Panc1 (cell line): ENCODE measurements at regions not wholly inside any gene's neighbourhood (a gene's known extent, or its start where the extent isn't known, plus 50 kb on each side); places are given as distances from the start of the nearest gene placed in this dataset.

Source experiments
- ATAC-seq: fragments of 200-7000 bp; cut with Tn5 transposase; 2 replicates; pipeline ENCODE4 v1.9.1; 2020; ENCODE audit warnings: mild to moderate bottlenecking, moderate library complexity
- BruUV-seq: library from RNA; stranded (reverse); fragments of 400-500 nt; replicated peaks from 2 replicates; lab custom pipeline; 2021; lab: Mats Ljungman, UMichigan
- CTCF ChIA-PET: fragments of 300-600 bp; sonication (Branson Sonifier 250); formaldehyde crosslinking; loops from one replicate; lab custom pipeline; 2022; ENCODE audit warnings: antibody characterized with exemption; lab: Charles Lee
- POLR2A ChIA-PET: fragments of 300-600 bp; sonication (Branson Sonifier 250); formaldehyde crosslinking; loops from one replicate; lab custom pipeline; 2022; ENCODE audit warnings: antibody characterized with exemption; lab: Charles Lee
- DNase-seq: peaks from one replicate; pipeline ENCODE4 v3.0.0-alpha.2; 2010; ENCODE audit warnings: low read depth, low spot score
- H3K27ac ChIP-seq: 2 replicates; pipeline ENCODE4 v1.5.1; 2011; ENCODE audit warnings: mild to moderate bottlenecking, low read length, inconsistent platforms
- H3K27me3 ChIP-seq: fragments of 200-500 bp; sonication (Bioruptor generic); 2 replicates; pipeline ENCODE4 v1.6.0; 2014; ENCODE audit warnings: low read length, inconsistent platforms; ENCODE audit not compliant: control insufficient read depth, insufficient read depth
- H3K36me3 ChIP-seq: fragments of 200-500 bp; sonication (Bioruptor generic); 2 replicates; pipeline ENCODE4 v1.5.1; 2014; ENCODE audit warnings: inconsistent platforms, mild to moderate bottlenecking, low read length, moderate library complexity; ENCODE audit not compliant: control insufficient read depth, insufficient read depth
- H3K4me1 ChIP-seq: 2 replicates; pipeline ENCODE4 v1.5.1; 2011; ENCODE audit warnings: inconsistent platforms, mild to moderate bottlenecking, low read length, moderate library complexity; ENCODE audit not compliant: control insufficient read depth, insufficient read depth
- H3K4me3 ChIP-seq, 2 experiments: 2 replicates each; pipeline ENCODE4 v1.5.1; 2011 to 2012; ENCODE audit warnings: low read depth in 2 of 2, low read length in 2 of 2, mild to moderate bottlenecking in 2 of 2, inconsistent platforms in 1 of 2, moderate library complexity in 1 of 2
- H3K9me3 ChIP-seq: fragments of 200-500 bp; sonication (Bioruptor generic); 2 replicates; pipeline ENCODE4 v1.5.1; 2014; ENCODE audit warnings: low read depth, mild to moderate bottlenecking, inconsistent platforms, low read length, moderate library complexity; ENCODE audit not compliant: control insufficient read depth, insufficient read depth
- POLR2AphosphoS5 ChIP-seq: IDR thresholded peaks from 2 replicates; pipeline ENCODE4 v1.6.1; 2012; ENCODE audit warnings: mild to moderate bottlenecking, low read depth, low read length, moderate library complexity
- SIN3A ChIP-seq: IDR thresholded peaks from 2 replicates; pipeline ENCODE4 v1.6.1; 2012; ENCODE audit warnings: low read depth, mild to moderate bottlenecking, low read length, moderate library complexity, borderline replicate concordance; ENCODE audit not compliant: insufficient read depth
- TCF7L2 ChIP-seq: IDR thresholded peaks from 2 replicates; pipeline ENCODE4 v1.6.1; 2011; ENCODE audit warnings: mild to moderate bottlenecking, low read depth, low read length, inconsistent platforms
- in situ Hi-C: cut with HindIII; loops from 2 replicates; pipeline ENCODE4 v1.10.0; 2016; ENCODE audit warnings: low sequenced_read_pairs, low pct_unique_long_range_greater_than_20kb
- intact Hi-C: fragments of 100-400 bp; cut with micrococcal nuclease; formaldehyde crosslinking; loops from one replicate; pipeline ENCODE4 v1.10.0; 2022; ENCODE audit not compliant: unreplicated experiment
- TF ChIP-seq, protein P1 (sequence below): fragments of 450-650 bp; IDR thresholded peaks from 2 replicates; pipeline ENCODE4 v1.5.1; 2017; ENCODE audit warnings: mild to moderate bottlenecking
- TF ChIP-seq, protein P2 (sequence below), 2 experiments: IDR thresholded peaks; 2 replicates each; pipeline ENCODE4 v1.6.1; 2011 to 2012; ENCODE audit warnings: low read depth in 2 of 2, control low read depth in 1 of 2, low read length in 1 of 2, mild to moderate bottlenecking in 1 of 2, moderate library complexity in 1 of 2; ENCODE audit not compliant: insufficient read depth in 1 of 2

DNA sequence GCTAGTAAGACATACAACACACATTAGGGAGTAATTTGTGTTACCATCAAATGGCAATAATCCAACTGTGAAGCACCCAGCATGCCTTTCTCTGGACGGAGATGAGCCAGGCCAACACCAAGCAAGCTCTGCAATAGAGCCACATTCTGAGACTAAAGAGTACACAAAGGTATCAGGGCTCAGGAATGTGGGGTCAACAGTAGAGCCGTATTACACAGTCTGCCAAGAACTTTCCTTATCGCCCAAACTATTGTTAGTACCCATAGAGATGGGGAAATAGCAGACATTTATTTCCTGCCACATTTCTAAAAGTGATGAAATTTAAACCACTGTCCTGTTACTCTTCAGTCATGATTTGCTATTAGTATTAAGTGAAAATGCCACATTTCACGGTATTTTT, 113.7 kb downstream of the BMP4 start:
- no TSS peak for BruUV-seq
- ChIA-PET POLR2A (no interaction called here), CTCF (no interaction called here)
- Histone ChIP-seq H3K4me1 (no peaks in the 10 kb centered on the region), H3K27ac (no peak overlapping the region), H3K9me3 (no peaks in the 10 kb centered on the region), H3K4me3 (no peak overlapping the region), H3K27me3 (no peaks in the 10 kb centered on the region), H3K36me3 (no peaks in the 10 kb centered on the region)
- no peak for DNase-seq
- TF ChIP-seq SIN3A (no peak), POLR2AphosphoS5 (no peak), TCF7L2 (no peak)
- TF ChIP-seq, protein P1, sequence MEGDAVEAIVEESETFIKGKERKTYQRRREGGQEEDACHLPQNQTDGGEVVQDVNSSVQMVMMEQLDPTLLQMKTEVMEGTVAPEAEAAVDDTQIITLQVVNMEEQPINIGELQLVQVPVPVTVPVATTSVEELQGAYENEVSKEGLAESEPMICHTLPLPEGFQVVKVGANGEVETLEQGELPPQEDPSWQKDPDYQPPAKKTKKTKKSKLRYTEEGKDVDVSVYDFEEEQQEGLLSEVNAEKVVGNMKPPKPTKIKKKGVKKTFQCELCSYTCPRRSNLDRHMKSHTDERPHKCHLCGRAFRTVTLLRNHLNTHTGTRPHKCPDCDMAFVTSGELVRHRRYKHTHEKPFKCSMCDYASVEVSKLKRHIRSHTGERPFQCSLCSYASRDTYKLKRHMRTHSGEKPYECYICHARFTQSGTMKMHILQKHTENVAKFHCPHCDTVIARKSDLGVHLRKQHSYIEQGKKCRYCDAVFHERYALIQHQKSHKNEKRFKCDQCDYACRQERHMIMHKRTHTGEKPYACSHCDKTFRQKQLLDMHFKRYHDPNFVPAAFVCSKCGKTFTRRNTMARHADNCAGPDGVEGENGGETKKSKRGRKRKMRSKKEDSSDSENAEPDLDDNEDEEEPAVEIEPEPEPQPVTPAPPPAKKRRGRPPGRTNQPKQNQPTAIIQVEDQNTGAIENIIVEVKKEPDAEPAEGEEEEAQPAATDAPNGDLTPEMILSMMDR = no peak
- TF ChIP-seq, protein P2, sequence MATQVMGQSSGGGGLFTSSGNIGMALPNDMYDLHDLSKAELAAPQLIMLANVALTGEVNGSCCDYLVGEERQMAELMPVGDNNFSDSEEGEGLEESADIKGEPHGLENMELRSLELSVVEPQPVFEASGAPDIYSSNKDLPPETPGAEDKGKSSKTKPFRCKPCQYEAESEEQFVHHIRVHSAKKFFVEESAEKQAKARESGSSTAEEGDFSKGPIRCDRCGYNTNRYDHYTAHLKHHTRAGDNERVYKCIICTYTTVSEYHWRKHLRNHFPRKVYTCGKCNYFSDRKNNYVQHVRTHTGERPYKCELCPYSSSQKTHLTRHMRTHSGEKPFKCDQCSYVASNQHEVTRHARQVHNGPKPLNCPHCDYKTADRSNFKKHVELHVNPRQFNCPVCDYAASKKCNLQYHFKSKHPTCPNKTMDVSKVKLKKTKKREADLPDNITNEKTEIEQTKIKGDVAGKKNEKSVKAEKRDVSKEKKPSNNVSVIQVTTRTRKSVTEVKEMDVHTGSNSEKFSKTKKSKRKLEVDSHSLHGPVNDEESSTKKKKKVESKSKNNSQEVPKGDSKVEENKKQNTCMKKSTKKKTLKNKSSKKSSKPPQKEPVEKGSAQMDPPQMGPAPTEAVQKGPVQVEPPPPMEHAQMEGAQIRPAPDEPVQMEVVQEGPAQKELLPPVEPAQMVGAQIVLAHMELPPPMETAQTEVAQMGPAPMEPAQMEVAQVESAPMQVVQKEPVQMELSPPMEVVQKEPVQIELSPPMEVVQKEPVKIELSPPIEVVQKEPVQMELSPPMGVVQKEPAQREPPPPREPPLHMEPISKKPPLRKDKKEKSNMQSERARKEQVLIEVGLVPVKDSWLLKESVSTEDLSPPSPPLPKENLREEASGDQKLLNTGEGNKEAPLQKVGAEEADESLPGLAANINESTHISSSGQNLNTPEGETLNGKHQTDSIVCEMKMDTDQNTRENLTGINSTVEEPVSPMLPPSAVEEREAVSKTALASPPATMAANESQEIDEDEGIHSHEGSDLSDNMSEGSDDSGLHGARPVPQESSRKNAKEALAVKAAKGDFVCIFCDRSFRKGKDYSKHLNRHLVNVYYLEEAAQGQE (IDR thresholded peaks at IDR 0.05; ENCODE audit: insufficient read depth in 1 of 2, low read depth in 2 of 2, low read length in 1 of 2) = no peak
- intact Hi-C loops = no loop called here
- no peak for ATAC-seq
- in situ Hi-C loops = no loop called here

DNA sequence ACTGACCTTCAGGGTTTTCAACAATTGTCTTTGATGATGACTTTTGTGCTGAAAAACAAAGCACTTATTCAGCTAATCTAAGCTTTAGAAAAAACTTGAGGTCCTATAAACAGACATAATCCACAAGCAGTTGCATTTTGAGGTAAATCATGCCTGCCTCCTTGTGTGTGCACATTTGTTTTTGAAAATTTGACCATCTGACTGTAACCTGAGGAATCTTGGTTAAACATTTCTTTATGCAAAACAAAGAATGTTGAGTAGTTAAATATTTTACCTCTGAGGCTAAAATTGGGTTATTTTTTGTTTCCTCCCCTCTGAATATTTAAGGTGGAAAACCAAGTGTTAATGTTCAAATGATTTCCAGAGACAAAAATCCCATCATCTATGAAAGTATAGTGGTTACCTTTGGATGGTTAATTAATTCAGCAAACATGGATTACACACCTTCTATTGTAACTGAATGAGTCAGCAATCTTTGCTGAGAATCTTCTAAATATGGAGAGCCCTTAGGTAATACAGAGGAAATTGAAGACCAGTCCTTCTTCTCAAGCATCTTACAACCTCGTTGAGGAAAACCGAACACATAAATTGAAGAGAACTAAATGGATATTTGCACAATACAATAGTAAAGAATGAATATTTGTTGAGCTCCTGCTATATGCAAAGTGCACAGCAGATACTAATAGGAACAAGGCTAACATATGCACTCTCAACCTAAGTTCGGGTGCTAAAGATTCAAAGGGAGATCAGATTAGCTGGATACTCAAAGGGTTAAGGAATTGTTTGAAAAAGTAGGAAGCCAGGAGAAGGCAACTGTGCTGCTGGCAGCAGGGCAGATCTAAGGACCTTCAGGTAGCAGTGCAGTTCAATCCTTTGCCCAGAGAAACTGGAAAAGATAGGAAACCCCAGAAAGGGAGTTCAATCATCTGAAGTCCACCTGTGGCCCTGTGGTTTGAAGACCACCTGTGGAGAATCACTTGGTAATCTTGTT, 115.2 kb downstream of the BMP4 start:
- CTCF ChIA-PET = no interaction called here
- no peak for ATAC-seq
- intact Hi-C loops = no loop called here

DNA sequence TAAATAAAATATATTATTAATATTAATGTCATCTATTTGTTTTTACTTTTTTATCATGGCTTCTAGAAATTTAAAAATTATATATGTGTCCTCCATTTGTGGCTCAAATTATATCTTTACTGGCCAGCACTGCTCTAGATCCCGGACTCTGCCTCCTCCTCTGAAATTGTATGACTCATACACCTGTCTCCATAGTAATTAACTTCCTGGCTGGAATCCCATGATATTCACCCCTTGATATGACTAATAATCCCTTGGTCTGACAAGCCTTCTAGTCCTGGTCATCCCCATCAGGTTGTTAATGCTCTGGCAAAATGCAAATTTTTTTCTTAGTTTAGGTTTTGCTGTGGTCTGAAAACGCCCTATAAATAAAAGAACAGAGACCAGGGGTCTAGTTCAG, 116.2 kb downstream of the BMP4 start:
- TF ChIP-seq SIN3A = no peak
- Histone ChIP-seq H3K9me3 (no peaks in the 10 kb centered on the region), H3K27me3 (no peaks in the 10 kb centered on the region), H3K4me3 (no peak overlapping the region), H3K27ac (no peak overlapping the region), H3K36me3 (no peaks in the 10 kb centered on the region), H3K4me1 (no peaks in the 10 kb centered on the region)
- DNase-seq (no peak), ATAC-seq (no peak)
- ChIA-PET POLR2A (no interaction called here), CTCF (no interaction called here)
- BruUV-seq = no TSS peak
- intact Hi-C loops = no loop called here
- in situ Hi-C loops = no loop called here

More for the DNA sequence above, 115.2 kb downstream of the BMP4 start:
- POLR2A ChIA-PET = no interaction called here
- Histone ChIP-seq H3K4me1 (no peaks in the 10 kb centered on the region), H3K36me3 (no peaks in the 10 kb centered on the region), H3K9me3 (no peaks in the 10 kb centered on the region), H3K27ac (no peak overlapping the region), H3K27me3 (no peaks in the 10 kb centered on the region), H3K4me3 (no peak overlapping the region)
- in situ Hi-C loops = no loop called here
- no TSS peak for BruUV-seq
- no peak for DNase-seq
- TF ChIP-seq SIN3A (no peak), TCF7L2 (no peak)
